AG04450 (cell line): ENCODE measurements at regions not wholly inside any gene's neighbourhood (a gene's known extent, or its start where the extent isn't known, plus 50 kb on each side); places are given as distances from the start of the nearest gene placed in this dataset.

Source experiments
- CTCF ChIA-PET: fragments of 300-600, 350-600 bp; formaldehyde crosslinking; extraction: SDS; loops from one replicate; lab custom pipeline; 2022; ENCODE audit warnings: antibody characterized with exemption, inconsistent platforms; lab: Charles Lee
- POLR2A ChIA-PET: fragments of 350-600 bp; formaldehyde crosslinking; extraction: SDS; loops from one replicate; lab custom pipeline; 2021; ENCODE audit warnings: antibody characterized with exemption, inconsistent platforms; lab: Yijun Ruan, JAX
- DNase-seq: peaks from one replicate; pipeline ENCODE4 v3.0.0-alpha.2; 2011; ENCODE audit warnings: low read depth, low spot score
- H3K27ac ChIP-seq: one replicate; pipeline ENCODE4 v1.5.1; 2012; ENCODE audit warnings: low read depth, low read length, control low read depth
- H3K27me3 ChIP-seq: one replicate; pipeline ENCODE4 v1.6.0; 2012; ENCODE audit warnings: low read length; ENCODE audit not compliant: control insufficient read depth, insufficient read depth
- H3K4me3 ChIP-seq: 2 replicates; pipeline ENCODE4 v1.5.1; 2011; ENCODE audit warnings: mild to moderate bottlenecking, low read depth, low read length, control low read depth
- H3K9me3 ChIP-seq: 2 replicates; pipeline ENCODE4 v1.5.1; 2012; ENCODE audit warnings: low read length; ENCODE audit not compliant: control insufficient read depth, insufficient read depth
- CTCF ChIP-seq: IDR thresholded peaks from 2 replicates; pipeline ENCODE4 v1.5.1; 2011; ENCODE audit warnings: low read depth, low read length, control low read depth, inconsistent platforms

GRCh38 chr7:83808982-83809381 lies 160.0 kb upstream of the SEMA3E start:
- no peak for TF ChIP-seq CTCF
- no peak overlapping the region for H3K27ac ChIP-seq
- no peaks in the 10 kb centered on the region for H3K9me3 ChIP-seq
- DNase-seq, result no peak
- ChIA-PET CTCF (no interaction called here), POLR2A (no interaction called here)
- no peaks in the 10 kb centered on the region for H3K27me3 ChIP-seq
- H3K4me3 ChIP-seq, result no peak overlapping the region

- POLR2A ChIA-PET, result no interaction called here
- CTCF ChIA-PET, result no interaction called here
Observed at GRCh38 chr7:83807774-83808173, 158.8 kb upstream of the SEMA3E start.

GRCh38 chr7:83806538-83806937 lies 157.6 kb upstream of the SEMA3E start:
- DNase-seq, result no peak
- no peak for TF ChIP-seq CTCF
- H3K27ac ChIP-seq, result no peak overlapping the region
- CTCF ChIA-PET, result no interaction called here
- H3K27me3 ChIP-seq, result no peaks in the 10 kb centered on the region
- H3K9me3 ChIP-seq, result no peaks in the 10 kb centered on the region
- POLR2A ChIA-PET, result no interaction called here
- no peak overlapping the region for H3K4me3 ChIP-seq

More at GRCh38 chr7:83807774-83808173, 158.8 kb upstream of the SEMA3E start:
- Histone ChIP-seq H3K4me3 (no peak overlapping the region), H3K9me3 (no peaks in the 10 kb centered on the region), H3K27me3 (no peaks in the 10 kb centered on the region), H3K27ac (no peak overlapping the region)
- no peak for TF ChIP-seq CTCF
- DNase-seq, result no peak

- ChIA-PET CTCF (no interaction called here), POLR2A (no interaction called here)
- no peak overlapping the region for H3K27ac ChIP-seq
- H3K27me3 ChIP-seq, result no peaks in the 10 kb centered on the region
- no peak for DNase-seq
- H3K4me3 ChIP-seq, result no peak overlapping the region
- no peaks in the 10 kb centered on the region for H3K9me3 ChIP-seq
- no peak for TF ChIP-seq CTCF
Observed at GRCh38 chr7:83799333-83799732, 150.4 kb upstream of the SEMA3E start.

GRCh38 chr7:83798489-83798888 lies 149.6 kb upstream of the SEMA3E start:
- TF ChIP-seq CTCF, result no peak
- Histone ChIP-seq H3K27me3 (no peaks in the 10 kb centered on the region), H3K4me3 (no peak overlapping the region), H3K27ac (no peak overlapping the region), H3K9me3 (no peaks in the 10 kb centered on the region)
- DNase-seq, result no peak
- CTCF ChIA-PET, result no interaction called here
- POLR2A ChIA-PET, result no interaction called here
